GM19324 (cell line): ENCODE measurements at regions not wholly inside any gene's neighbourhood (a gene's known extent, or its start where the extent isn't known, plus 50 kb on each side); places are given as distances from the start of the nearest gene placed in this dataset.

ENCODE experiments used
- ATAC-seq: cut with Tn5 transposase; IDR thresholded peaks from one replicate; pipeline ENCODE4 v1.9.1; 2021; ENCODE audit warnings: mild to moderate bottlenecking, moderate library complexity; ENCODE audit not compliant: unreplicated experiment, low FRiP score

- no peak for ATAC-seq
Observed at GRCh38 chr3:67737140-67737539, 82.7 kb upstream of the SUCLG2 start.

- no peak for ATAC-seq
Observed at GRCh38 chr3:67733269-67733950, 79.0 kb upstream of the SUCLG2 start.

GRCh38 chr3:67724434-67724833 lies 70.0 kb upstream of the SUCLG2 start:
- ATAC-seq, result no peak

GRCh38 chr3:67723863-67724262 lies 69.5 kb upstream of the SUCLG2 start:
- ATAC-seq, result no peak

- no peak for ATAC-seq
Observed at GRCh38 chr3:67719333-67719732, 64.9 kb upstream of the SUCLG2 start.

- no peak for ATAC-seq
Observed at GRCh38 chr3:67715971-67716370, 61.6 kb upstream of the SUCLG2 start.

GRCh38 chr3:67713764-67714469 lies 59.5 kb upstream of the SUCLG2 start:
- ATAC-seq, result no peak

- ATAC-seq, result no peak
Observed at GRCh38 chr3:67712259-67712658, 57.8 kb upstream of the SUCLG2 start.

GRCh38 chr3:67710396-67710795 lies 56.0 kb upstream of the SUCLG2 start:
- no peak for ATAC-seq

GRCh38 chr3:67706934-67707333 lies 52.5 kb upstream of the SUCLG2 start:
- ATAC-seq, result no peak

- ATAC-seq, result no peak
Observed at GRCh38 chr3:67704322-67704721, 49.9 kb upstream of the SUCLG2 start.
